Panc1 (cell line): ENCODE measurements at regions not wholly inside any gene's neighbourhood (a gene's known extent, or its start where the extent isn't known, plus 50 kb on each side); places are given as distances from the start of the nearest gene placed in this dataset.

Experiments used
- CTCF ChIP-seq: fragments of 450-650 bp; IDR thresholded peaks from 2 replicates; pipeline ENCODE4 v1.5.1; 2017; ENCODE audit warnings: mild to moderate bottlenecking
- POLR2AphosphoS5 ChIP-seq: IDR thresholded peaks from 2 replicates; pipeline ENCODE4 v1.6.1; 2012; ENCODE audit warnings: mild to moderate bottlenecking, low read depth, low read length, moderate library complexity
- REST ChIP-seq, 2 experiments: IDR thresholded peaks; 2 replicates each; pipeline ENCODE4 v1.6.1; 2011 to 2012; ENCODE audit warnings: low read depth in 2 of 2, control low read depth in 1 of 2, low read length in 1 of 2, mild to moderate bottlenecking in 1 of 2, moderate library complexity in 1 of 2; ENCODE audit not compliant: insufficient read depth in 1 of 2
- SIN3A ChIP-seq: IDR thresholded peaks from 2 replicates; pipeline ENCODE4 v1.6.1; 2012; ENCODE audit warnings: low read depth, mild to moderate bottlenecking, low read length, moderate library complexity, borderline replicate concordance; ENCODE audit not compliant: insufficient read depth
- TCF7L2 ChIP-seq: IDR thresholded peaks from 2 replicates; pipeline ENCODE4 v1.6.1; 2011; ENCODE audit warnings: mild to moderate bottlenecking, low read depth, low read length, inconsistent platforms

GRCh38 chr3:117105686-117106085, 396.1 kb downstream of the TUSC7 start:
- TF ChIP-seq CTCF (no peak), REST (IDR thresholded peaks at IDR 0.05; ENCODE audit: insufficient read depth in 1 of 2, low read depth in 2 of 2, low read length in 1 of 2) (no peak), POLR2AphosphoS5 (no peak), SIN3A (no peak), TCF7L2 (no peak)
